MCF 10A (cell line): ENCODE measurements at regions not wholly inside any gene's neighbourhood (a gene's known extent, or its start where the extent isn't known, plus 50 kb on each side); places are given as distances from the start of the nearest gene placed in this dataset.

Experiments
- BruUV-seq: library from RNA; stranded (reverse); fragments of 400-500 nt; replicated peaks from 2 replicates; lab custom pipeline; 2021; lab: Mats Ljungman, UMichigan
- CTCF ChIA-PET: fragments of 300-600 bp; sonication (Branson Sonifier 250); formaldehyde crosslinking; extraction: SDS; loops from one replicate; lab custom pipeline; 2021; ENCODE audit warnings: antibody characterized with exemption, inconsistent platforms; lab: Yijun Ruan, JAX
- POLR2A ChIA-PET: fragments of 300-600, 350-650 bp; sonication (Branson Sonifier 250); formaldehyde crosslinking; extraction: SDS; loops from one replicate; lab custom pipeline; 2020; ENCODE audit warnings: antibody characterized with exemption, inconsistent platforms; lab: Yijun Ruan, JAX
- DNase-seq: peaks from one replicate; pipeline ENCODE4 v3.0.0-alpha.2; 2018; ENCODE audit not compliant: unreplicated experiment
- H3K27ac Mint-ChIP-seq: one replicate; pipeline ENCODE4 v1.8.0; 2022; ENCODE audit warnings: mild to moderate bottlenecking, low read depth, mixed read lengths; ENCODE audit not compliant: unreplicated experiment
- H3K27me3 Mint-ChIP-seq: one replicate; pipeline ENCODE4 v1.8.0; 2022; ENCODE audit warnings: mixed read lengths; ENCODE audit not compliant: insufficient read depth, unreplicated experiment
- H3K36me3 Mint-ChIP-seq: one replicate; pipeline ENCODE4 v1.8.0; 2022; ENCODE audit warnings: mild to moderate bottlenecking, moderate library complexity, mixed read lengths; ENCODE audit not compliant: insufficient read depth, unreplicated experiment
- H3K4me1 Mint-ChIP-seq: one replicate; pipeline ENCODE4 v1.8.0; 2022; ENCODE audit warnings: mixed read lengths; ENCODE audit not compliant: insufficient read depth, unreplicated experiment
- H3K4me3 Mint-ChIP-seq: one replicate; pipeline ENCODE4 v1.8.0; 2022; ENCODE audit warnings: mild to moderate bottlenecking, moderate library complexity, mixed read lengths; ENCODE audit not compliant: unreplicated experiment
- H3K9me3 Mint-ChIP-seq: one replicate; pipeline ENCODE4 v1.8.0; 2022; ENCODE audit warnings: mixed read lengths; ENCODE audit not compliant: unreplicated experiment
- intact Hi-C: fragments of 100-400 bp; cut with micrococcal nuclease; formaldehyde crosslinking; loops from 2 replicates; pipeline ENCODE4 v1.14.1; 2022
- TF ChIP-seq, protein P1 (sequence below): fragments of 200-600 bp; IDR thresholded peaks from one replicate; pipeline ENCODE4 v1.8.0; 2022; ENCODE audit warnings: antibody characterized with exemption, mild to moderate bottlenecking; ENCODE audit not compliant: unreplicated experiment

DNA sequence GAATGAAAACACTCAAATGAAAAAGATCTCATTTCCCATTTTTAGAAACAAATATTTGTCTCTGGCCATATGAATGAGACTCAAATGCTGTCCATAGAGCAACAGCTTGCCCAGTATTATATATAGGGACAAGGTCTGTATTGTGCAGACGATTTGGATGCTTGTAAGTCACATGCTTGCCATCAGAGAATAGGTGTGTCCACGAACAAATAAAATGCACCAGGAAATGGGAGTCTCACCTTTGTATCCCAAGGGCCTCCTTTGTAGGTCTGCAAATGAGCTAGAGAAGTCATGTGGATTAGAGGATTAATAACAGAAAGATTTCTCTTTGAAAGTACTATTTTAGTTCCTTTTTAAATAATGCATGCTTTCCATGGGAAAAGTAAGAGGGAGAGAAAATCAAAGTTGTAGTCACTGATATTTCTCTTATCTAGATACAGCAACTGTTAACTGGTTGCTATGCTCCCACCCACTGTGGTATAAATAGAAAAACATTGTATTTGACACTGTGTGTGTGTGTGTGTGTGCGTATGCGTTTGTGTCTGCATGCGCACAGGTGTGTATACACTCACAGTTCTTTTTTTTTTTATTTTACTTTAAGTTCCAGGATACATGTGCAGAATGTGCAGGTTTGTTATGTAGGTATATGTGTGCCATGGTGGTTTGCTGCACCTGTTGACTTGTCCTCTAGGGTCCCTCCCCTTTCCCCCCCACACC lies 383.4 kb upstream of the ARRDC4 start:
- H3K27ac Mint-ChIP-seq = no peak overlapping the region
- no TSS peak for BruUV-seq
- H3K4me3 Mint-ChIP-seq = no peak overlapping the region
- DNase-seq = no peak
- no peaks in the 10 kb centered on the region for H3K27me3 Mint-ChIP-seq
- ChIA-PET POLR2A (no interaction called here), CTCF (no interaction called here)
- intact Hi-C loops = no loop called here
- TF ChIP-seq, protein P1, sequence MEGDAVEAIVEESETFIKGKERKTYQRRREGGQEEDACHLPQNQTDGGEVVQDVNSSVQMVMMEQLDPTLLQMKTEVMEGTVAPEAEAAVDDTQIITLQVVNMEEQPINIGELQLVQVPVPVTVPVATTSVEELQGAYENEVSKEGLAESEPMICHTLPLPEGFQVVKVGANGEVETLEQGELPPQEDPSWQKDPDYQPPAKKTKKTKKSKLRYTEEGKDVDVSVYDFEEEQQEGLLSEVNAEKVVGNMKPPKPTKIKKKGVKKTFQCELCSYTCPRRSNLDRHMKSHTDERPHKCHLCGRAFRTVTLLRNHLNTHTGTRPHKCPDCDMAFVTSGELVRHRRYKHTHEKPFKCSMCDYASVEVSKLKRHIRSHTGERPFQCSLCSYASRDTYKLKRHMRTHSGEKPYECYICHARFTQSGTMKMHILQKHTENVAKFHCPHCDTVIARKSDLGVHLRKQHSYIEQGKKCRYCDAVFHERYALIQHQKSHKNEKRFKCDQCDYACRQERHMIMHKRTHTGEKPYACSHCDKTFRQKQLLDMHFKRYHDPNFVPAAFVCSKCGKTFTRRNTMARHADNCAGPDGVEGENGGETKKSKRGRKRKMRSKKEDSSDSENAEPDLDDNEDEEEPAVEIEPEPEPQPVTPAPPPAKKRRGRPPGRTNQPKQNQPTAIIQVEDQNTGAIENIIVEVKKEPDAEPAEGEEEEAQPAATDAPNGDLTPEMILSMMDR = no peak
- H3K36me3 Mint-ChIP-seq = no peaks in the 10 kb centered on the region
- no peaks in the 10 kb centered on the region for H3K4me1 Mint-ChIP-seq
- H3K9me3 Mint-ChIP-seq = no peaks in the 10 kb centered on the region

DNA sequence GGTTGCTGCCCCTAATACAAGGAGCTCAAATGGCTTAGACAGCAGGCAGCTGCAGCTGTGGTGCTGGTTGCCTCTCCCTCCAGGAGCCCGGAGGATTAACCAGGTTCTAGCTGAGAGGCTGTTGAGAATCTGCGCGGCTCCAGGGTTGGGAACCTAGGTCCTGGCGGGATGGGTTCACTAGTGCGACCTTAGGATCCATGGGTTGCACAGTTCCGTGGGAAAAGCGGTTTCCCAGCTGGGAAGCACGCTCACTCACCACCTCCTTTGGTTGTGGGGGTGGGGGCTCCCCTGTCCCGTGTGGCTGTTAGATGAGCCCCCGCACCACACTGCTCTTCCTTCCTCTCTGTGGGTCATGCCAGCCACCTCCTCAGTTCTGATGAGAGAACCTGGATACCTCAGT lies 375.1 kb upstream of the ARRDC4 start:
- no TSS peak for BruUV-seq
- intact Hi-C loops = no loop called here
- no peak overlapping the region for H3K27ac Mint-ChIP-seq
- DNase-seq = no peak
- no peaks in the 10 kb centered on the region for H3K27me3 Mint-ChIP-seq
- peaks cover 7% of the 10 kb centered on the region for H3K9me3 Mint-ChIP-seq
- no peaks in the 10 kb centered on the region for H3K4me1 Mint-ChIP-seq
- H3K36me3 Mint-ChIP-seq = no peaks in the 10 kb centered on the region
- ChIA-PET CTCF (interaction anchor here (0.7 kb wide), 1 partner anchor 24 kb away, joined by 3 read pairs; no protein-coding TSS in a partner anchor), POLR2A (interaction anchor here (0.6 kb wide), 1 partner anchor 889 kb away, joined by 3 read pairs; no protein-coding TSS in a partner anchor)
- no peak overlapping the region for H3K4me3 Mint-ChIP-seq
- TF ChIP-seq, protein P1 = no peak

DNA sequence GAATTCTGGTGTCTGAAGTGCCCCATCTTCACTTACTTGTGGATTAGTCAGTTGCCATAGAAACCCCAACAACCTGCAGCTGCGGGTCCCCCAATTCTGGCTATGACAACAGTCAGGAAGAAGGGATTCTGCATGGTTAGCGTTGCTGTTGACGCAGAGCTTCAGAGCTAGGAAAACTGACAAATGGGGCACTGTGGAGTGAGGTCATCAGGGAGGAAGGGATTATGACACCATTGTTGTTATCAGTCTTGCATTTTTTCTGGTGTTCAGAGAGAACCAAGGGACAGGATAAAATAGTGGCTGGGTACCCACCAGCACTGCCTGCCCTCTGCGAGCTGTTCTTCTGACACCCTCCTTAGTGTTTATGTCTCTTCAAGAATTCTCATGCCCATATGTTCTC lies 367.7 kb upstream of the ARRDC4 start:
- Mint-ChIP-seq H3K4me1 (no peaks in the 10 kb centered on the region), H3K9me3 (no peaks in the 10 kb centered on the region), H3K27me3 (no peaks in the 10 kb centered on the region), H3K36me3 (no peaks in the 10 kb centered on the region), H3K27ac (no peak overlapping the region), H3K4me3 (no peak overlapping the region)
- intact Hi-C loops = no loop called here
- ChIA-PET CTCF (no interaction called here), POLR2A (no interaction called here)
- BruUV-seq = no TSS peak
- DNase-seq = no peak
- TF ChIP-seq, protein P1 = no peak

DNA sequence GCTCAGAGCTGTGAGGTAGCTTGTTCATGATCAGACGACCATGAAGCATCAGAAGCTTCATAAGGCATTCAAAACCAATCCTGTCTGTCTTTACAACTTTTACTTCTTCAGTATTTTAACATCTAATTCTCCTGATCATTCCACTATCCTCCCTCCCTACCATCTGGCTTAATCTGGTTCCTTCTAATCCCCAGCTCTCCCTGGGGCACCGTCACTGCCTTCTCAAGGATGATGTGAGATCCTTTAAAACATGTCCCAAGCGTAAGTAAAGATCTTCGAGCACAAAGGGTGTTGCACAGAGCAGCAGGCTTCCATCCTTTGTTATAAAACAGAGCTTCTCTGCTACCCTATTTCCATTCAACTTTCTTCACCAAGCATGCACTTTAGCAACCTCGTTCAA lies 362.7 kb upstream of the ARRDC4 start:
- no peaks in the 10 kb centered on the region for H3K36me3 Mint-ChIP-seq
- TF ChIP-seq, protein P1 = no peak
- no peak overlapping the region for H3K27ac Mint-ChIP-seq
- H3K4me1 Mint-ChIP-seq = no peaks in the 10 kb centered on the region
- CTCF ChIA-PET = no interaction called here
- H3K27me3 Mint-ChIP-seq = no peaks in the 10 kb centered on the region
- BruUV-seq = no TSS peak
- H3K4me3 Mint-ChIP-seq = no peak overlapping the region
- no peaks in the 10 kb centered on the region for H3K9me3 Mint-ChIP-seq
- POLR2A ChIA-PET = no interaction called here
- intact Hi-C loops = no loop called here
- DNase-seq = no peak
